Stimulated activated CD4-positive, alpha-beta T cell treated with anti-CD3 and anti-CD28 coated beads, Interleukin-1b, Interleukin-23, amount 100 ng/mL, for 24 hours (primary cell): ENCODE measurements at regions not wholly inside any gene's neighbourhood (a gene's known extent, or its start where the extent isn't known, plus 50 kb on each side); places are given as distances from the start of the nearest gene placed in this dataset.

Experiments used
- DNase-seq, 4 experiments: peaks; one replicate each; pipeline ENCODE4 v3.0.0-alpha.2; 2020; ENCODE audit warnings: low read depth in 4 of 4, low spot score in 1 of 4

DNA sequence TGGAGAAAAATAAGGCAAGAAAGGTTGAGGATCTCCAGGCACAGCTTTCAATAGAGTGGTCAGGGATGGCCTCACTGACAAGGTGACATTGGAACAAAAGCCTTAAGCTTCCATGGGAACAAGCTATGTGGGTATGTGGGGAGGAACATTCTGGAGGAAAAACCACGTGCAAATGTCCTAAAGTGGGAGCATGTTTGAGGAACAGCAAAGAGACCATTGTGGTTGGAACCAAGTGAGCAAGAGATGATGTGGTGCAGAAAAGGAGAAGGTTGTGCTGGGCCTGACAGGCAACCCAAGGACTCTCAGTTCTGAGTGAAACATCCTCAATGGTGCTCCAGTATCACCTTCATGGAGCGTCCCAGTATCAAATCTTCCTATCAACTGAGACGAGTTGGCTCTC lies 184.0 kb downstream of the CAND1 start:
- no peak for DNase-seq

DNA sequence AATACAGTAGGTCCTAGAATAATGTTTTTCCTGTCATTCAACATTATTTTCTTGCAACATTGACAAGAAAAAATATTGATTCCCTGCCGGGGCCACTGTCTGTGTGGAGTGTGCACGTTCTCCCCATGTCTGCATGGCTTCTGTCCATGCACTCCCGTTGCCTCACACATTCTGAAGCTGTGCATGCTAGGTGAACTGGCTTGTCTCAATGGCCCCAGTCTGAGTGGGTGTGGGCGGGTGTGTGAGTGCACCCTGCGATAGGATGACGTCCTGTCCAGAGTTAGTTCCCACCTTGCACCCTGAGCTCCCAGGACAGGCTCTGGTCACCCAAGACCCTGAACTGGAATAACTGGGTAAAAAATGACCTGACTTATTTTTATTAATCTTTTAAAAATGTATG lies 186.1 kb downstream of the CAND1 start:
- DNase-seq, result no peak

DNA sequence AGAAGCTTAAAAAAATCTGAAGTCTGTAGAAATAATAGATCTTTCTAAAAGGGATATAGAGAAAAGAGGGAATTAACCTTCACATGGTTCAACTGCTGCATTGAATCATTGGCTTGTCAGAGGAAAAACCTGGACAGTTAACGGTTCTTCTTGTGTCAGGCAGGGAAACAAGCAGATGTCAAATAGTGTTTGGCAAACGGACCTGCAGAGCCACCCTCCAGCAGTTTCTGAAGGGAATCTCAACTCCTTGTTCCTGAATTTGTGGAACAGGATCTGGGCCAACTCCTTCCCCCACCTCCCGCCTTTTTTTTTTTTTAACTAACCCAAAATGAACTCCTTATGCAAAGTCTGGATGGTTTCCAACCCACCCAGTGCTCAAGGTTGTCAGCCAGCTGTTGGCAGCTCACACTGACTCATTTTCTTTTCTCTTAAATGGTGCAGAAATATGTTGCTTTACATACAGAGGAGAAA lies 187.3 kb downstream of the CAND1 start:
- no peak for DNase-seq

DNA sequence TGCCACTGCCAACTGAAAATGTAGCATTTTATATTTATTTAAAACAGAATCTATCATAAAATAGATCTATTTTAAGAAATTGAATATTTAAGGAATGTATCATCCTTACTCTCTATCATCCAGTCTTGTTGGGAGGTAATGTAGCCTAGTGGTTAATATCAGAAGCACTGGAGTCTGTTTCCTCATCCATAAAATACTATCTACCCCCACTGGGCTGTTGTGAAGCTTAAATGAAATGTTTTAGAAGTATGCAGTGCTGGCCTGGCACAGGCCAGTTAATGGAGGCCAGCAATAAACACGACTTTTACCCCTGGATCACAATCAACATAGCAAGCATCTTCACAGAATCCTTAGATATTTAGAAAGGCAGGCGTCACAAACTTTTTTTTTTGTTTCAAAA lies 188.0 kb downstream of the CAND1 start:
- no peak for DNase-seq

DNA sequence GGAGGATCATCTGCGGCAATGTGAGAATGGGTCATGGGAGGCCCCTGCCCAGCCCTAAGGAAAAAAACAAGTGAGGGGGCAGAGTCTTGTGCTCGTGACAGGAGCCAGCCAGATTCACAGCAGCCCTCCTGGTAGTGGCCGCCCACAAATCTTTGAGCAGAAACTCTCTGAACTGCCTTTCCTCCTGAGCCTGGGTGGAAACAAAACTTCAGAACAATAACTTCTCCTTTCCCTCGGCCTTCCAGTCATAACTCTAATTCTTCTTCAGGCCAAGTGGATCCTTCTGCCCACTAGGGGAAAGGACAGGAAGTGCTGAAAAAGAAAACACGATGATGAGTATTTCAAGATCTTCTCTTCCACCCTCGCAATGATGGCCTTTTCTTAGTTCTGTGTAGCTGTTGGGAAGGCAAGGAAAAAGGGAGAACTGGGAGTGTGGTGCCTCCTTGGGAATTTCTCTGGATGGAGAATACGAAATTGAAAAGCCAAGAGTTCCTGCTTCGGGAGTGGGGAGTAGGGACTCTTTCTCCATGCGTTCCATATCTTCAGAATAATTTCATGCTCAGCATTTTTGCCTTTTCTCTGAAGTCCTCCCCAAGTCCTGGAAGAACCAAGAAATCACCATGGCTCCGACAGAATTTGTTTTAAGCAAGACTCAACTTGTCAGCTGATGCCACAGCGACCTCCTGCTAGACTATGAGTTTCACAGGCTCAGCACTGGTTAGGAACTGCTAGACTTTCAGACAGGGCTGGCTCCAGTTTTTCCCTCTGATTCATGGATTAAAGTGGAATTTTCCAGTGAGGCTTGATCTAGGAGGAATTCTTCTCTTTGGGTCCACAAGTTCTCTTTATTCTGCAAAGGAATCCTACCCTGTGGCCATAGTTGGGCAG lies 188.9 kb downstream of the CAND1 start:
- no peak for DNase-seq

DNA sequence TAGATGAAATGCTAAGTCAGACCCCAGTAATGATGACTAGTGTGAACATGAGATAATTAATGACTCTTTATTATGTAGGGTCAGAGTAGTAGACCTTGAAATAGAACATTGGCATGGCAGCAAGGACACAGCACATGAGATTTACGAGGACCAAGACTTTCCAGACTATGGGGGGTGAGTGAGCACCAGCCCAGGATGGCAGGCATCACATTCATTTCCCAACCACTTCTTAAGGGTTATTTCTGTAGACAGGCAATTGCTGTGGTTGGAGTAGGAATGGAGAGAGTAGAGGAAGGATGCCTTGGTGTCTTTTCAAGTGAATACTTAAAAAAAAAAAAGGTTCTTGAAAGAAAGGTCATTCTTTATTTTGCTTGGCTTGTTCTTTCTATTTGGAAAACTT lies 189.4 kb upstream of the DYRK2 start:
- DNase-seq, result no peak

DNA sequence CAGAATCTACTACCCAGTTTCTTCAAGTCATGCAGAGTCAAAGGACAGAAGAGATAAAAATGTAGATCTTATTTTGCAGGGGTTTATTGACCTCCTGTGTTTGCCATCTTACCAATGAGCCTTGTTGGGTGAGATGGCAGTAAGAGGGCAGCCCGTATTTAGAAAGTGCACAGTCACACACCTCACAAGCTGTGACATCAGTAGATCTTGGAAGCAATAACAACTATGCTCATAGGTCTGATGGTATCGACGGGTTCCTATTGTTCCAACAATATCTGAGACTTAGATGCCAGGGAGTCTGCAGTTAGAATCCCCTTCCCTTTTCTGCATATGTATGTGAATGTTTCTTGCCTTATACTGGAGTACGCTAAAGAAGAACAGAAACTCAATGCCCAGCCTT lies 189.0 kb upstream of the DYRK2 start:
- no peak for DNase-seq

DNA sequence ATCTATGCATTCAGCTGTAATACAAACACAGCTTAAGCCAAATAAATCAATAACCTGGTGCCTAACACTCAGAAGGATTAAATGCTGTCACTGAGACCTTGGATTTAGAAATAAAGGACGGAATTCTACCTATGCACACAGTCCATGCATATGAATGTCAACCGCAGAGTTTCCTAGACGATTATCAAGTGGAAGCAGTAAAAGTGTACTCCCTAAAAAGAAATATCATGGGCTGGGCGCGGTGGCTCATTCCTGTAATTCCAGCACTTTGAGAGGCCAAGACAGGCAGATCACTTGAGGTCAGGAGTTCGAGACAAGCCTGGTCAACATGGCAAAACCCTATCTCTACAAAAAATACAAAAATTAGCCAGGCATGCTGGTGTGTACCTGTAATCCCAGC lies 188.2 kb upstream of the DYRK2 start:
- DNase-seq, result no peak

DNA sequence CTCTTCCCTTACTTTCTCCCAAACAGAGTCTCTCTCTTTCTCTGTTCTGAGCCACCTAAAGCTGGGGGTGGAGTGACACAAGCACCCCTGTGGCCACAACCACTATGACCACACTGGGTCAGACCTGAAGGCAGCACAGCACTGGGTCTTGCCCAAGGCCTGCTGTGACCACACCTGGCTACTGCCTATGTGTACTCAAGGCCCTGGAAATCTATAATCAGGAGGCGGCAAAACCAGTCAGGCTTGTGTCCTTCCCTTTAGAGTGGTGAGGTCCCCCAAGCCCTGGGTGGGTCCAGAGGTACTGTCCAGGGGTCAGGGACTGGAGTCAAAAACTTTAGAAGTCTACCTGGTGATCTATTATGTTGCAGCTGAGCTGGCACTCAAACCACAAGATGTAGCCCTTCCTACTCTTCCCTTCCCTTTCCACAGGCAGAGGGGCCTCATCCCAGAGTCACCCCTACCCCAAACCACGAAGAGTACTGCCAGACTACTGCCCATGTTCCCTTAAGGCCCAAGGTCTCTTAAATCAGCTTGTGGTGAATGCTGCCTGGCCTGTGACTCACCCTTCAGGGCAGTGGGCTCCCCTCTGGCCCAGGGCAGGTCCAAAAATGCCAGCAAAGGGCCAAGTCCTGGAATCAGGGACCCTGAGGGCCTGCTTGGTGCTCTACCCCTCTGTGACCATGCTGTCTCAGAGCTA lies 179.8 kb upstream of the DYRK2 start:
- DNase-seq, result no peak

DNA sequence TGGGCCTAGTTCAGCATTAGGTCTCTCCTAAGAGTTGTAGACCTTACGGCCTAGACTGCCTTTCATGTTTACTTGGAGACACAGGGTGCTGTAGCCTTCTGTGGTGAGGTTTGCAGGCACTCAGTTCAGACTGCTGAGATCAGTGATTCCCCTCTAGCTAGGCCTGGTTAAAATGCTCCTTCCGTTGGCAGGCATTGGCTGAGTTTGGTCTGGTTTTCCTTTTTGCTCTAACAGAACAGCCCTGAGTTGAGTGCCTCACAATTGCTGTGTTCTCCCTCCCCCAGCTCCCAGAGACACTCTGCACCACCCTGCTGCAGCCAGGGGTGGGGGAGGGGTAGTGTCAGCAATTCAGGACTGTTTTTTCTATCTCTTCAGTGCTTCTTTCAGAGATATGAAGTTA lies 178.9 kb upstream of the DYRK2 start:
- DNase-seq, result no peak

DNA sequence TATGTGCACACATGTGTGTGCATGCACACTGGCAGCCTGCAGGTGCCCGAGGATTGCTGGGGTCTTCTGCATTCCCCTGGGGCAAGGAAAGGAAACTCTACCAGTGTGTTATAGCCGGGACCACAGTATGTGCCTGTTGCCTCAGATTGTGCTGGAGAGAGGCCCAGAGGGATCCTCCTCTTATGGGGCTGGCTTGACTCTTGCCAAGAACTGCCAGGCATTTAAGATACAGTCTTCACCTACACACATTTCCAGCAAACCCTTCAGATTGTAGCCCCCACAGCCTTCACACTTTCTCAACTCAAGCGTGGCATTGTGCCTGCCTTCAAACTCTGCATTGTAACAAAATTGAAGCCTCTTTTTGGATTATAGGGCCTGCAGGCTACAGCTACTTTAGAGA lies 176.7 kb upstream of the DYRK2 start:
- DNase-seq, result no peak

DNA sequence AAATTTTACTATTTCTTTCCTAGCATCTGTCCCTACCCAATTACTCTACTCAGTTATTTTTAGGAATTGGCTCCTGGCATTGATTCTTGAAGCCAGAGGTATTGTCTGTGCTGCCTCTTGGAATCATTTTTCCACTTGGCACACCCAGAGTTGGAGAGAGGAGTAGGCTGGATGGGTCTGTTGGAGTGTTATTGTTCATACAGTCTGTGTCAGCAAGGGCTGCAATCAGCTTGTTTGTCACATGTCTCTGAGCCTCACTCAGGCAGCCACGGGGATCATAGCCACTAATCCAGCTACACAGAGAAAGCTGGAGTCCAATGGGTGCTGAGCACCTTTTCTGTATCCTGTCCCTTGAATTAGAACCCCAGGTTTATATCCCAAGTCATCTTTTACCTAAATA lies 176.0 kb upstream of the DYRK2 start:
- DNase-seq, result no peak

DNA sequence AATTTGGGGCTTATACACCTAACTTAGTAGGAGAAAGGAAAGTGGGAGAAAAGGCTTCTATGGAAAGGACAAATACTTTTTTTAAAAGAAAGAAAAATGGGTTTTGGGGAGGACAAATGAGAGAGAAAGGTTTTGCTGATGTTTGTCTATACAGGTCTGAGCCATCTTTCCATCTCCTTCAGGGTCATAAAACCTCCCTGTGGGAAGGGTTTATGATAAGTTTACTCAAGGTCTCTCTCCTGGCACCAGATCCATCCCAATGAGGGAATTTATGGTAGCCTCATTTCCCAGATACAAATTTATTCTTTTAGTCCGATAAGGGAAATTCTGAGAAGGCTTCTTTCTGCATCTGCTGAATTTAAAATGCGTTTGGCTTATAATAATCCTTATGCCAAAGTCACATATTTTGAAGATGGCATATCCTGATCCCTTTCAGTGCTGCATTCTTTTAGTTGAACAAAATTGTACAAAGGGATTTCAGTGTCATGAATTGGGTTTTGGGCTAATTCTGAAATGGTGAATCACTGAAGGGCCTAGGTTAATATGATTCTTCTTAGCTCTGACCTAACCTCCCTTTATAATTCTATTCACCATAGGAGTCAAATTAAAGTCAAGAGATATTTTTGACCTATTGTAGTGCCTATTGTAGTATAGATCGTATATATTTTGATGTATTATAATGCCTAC lies 173.5 kb upstream of the DYRK2 start:
- DNase-seq, result no peak

DNA sequence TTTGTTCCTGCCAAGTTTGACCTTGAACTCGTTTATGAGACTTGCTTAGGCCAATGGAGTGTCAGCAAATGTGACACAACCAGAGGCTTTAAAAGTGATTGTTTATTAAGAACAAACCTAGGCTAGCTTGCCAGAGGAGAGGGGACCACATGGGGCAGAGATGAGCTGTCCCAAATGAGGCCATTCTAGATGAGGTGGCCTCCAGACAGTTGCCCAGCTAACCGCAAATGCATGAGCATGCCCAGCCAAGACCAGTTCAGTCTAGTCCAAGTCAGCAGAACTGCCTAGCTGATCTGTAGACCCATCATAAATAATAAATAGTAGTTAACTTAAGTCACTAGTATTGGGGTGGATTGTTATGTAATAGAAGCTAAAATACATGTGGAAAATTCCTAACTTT lies 172.8 kb upstream of the DYRK2 start:
- no peak for DNase-seq

DNA sequence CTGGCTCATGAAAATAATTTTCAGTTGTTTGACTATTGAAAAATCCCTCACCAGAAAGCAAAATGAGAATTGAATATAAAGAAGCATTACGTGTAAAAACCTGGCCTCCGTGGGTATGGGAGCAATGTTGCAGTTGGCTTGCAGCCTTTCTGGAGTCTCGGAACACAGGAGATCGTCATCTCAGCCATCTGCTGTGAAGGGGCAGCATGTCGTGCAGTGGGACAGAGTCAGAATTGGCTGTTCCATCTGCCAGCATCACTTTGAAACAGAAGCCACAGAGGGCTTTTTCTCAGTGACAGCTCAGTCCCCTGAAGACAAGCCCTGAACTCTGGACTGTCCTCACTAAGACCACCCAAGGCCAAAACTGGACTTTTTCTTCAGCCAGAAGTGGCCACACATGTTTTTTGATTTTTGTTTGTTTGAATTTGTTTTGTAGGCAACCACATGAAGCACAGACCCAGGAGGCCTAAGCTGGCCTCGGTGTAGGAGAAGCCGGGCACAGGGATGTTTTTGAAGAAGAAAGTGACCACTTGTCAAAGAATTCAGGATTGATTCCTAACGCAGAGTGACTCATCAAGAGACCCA lies 170.8 kb upstream of the DYRK2 start:
- DNase-seq, result no peak

DNA sequence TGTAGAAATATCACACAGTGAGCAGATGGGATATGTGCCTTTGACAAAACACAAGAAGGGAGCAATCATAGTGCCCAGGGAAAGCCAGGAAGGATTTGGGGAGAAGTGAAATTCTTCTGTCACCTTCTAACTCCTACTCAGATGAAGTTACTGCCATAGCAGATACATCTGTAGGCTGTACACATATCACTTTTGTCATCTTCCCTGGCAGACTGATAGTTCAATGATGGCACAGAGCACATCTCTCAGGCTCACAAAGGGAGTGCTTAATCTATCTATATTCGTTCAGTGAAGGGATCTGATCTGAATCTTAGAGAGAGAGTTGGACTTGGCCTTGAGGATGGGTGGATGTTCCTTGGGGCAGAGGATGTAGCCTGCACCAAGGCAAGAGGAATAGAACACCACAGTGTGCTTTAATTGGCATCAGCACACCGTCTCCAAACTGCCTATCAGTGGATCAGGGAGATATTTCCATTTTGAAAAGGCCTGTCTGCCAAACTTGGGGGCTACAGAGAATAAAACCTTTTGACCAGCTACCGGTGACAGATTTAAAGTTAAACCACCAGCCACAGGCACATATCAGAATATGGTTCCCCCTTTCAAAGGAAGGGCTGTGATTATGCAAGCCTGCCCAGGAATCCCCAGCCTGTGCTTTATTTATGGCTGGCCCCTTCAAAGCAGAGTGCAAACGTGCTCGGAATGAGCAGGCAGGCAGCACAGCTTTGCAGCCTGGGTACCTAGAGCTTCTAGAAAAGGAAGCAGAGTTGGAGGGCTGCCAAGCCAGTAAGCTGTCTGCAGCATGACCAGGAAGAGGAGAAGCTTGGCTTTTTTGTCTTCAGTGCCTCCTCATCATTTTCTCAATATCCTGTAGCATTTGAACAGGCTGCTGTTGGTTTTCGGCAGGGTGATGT lies 165.5 kb upstream of the DYRK2 start:
- peak in 3 of 4 experiments; percentile 18 to 30 (median 29) for DNase-seq

DNA sequence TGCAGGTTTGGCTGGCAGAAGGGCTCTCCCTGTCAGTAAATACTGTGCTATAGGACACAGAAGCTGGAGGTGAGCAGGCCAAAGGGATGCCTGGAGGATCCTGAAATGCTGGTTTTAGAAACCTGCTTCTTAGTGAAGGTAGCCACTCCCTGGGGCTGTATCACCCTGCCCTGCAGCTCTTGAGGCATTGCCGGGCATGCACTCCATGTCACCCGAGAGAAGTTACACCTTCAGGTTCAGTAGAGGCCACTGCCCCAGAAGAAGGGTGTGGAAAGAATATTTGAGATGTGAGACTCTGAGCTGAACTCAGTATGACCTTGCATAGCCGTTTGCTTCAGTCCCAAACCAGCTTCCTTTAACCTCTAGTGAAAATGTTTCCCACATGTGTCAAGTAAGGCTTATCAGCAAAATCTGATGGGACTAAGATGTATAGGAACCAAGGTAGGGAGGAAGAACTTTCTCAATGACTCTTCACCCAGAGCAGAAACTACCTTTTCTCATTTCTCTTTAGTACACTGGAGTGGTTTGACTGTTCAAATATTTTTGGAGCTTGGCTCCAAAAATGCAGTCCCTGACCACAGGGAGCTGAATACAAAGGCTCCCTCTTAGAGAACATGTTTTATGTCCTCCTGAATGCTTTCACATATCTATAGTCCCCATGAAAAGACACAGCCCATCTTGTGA lies 164.5 kb upstream of the DYRK2 start:
- no peak for DNase-seq

DNA sequence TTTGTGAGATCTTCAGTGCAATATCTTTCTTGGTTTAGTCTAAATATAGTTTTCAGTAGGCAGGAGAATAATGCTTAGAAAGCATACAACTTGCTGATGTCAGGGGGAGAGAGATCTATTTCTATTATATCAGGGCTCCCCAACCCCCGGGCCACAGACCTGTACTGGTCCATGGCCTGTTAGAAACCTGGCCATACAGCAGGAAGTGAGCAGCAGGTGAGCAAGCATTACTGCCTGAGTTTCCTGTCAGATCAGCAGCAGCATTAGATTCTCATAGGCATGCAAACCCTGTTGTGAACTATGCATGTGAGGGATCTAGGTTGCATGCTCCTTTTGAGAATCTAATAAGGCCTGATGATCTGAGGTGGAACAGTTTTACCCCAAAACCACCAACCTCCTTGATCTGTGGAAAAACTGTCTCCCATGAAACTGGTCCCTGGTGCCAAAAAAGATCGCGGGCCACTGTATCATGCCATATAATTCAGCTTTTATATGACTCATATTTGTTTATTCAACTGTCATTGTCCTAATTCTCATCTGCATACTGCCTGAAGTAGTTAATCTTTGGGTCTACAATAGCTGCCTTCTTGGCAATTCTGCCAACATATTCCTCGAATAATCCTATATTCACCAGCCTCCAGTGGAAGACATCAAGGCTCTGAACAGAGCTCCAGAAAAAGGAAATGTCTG lies 163.6 kb upstream of the DYRK2 start:
- DNase-seq, result no peak

DNA sequence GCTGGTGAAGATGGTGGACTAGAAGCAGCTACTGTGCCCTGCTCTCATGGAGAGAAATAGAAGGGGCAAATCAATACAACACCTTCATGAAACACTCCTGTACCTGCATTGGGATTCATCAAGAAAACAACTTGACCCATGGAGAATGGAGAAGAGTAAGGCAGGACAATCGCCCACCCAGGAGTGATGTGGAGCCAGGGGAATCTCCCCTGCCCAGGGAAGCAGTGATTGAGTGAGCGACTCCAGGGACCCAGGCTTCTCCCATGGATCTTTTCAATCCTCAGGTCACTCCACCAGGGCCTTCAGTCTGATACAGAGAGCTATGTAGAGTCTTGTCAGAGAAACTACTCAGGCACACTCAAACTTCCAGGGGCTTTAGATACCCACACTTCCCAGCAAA lies 161.9 kb upstream of the DYRK2 start:
- DNase-seq, result no peak
